ENCODE measurements at regions not wholly inside any gene's neighbourhood (a gene's known extent, or its start where the extent isn't known, plus 50 kb on each side); places are given as distances from the start of the nearest gene placed in this dataset.

DNA sequence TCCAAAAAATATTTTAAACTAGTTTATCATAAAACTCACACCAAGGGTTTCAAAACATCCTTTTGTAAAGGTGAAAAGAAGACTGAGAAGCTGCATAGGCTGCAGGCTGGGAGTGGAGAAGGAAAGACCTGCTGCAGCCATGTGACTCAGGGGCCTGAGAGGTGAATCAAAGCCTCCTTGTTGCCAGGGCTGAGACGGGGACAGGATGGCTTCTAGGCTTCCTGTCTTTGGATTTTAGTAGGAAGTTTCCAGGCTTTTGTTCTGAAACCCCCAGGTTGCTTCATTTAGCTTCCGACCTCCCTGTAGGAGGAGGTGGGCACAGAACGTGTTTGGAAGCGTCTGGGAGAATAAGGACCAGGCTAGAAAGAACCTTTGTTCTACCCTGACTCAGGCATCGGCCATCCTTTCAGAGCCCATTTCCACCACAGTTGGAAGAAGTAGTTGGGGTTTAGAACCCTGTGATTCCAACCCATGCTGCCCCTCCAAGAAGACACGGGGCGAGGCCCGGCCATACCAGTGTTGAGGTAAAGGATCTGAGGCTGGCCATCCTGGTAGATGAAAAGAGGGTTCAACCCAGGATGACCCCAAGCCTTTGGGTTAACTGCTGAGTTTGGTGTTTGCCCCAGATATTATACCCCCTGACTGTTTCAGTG is 122.4 kb downstream of the SLC25A47 start:
- Histone ChIP-seq H3K27ac (no peak overlapping the region), H3K27me3 (no peaks in the 10 kb centered on the region), H3K36me3 (no peaks in the 10 kb centered on the region), H3K9me3 (no peaks in the 10 kb centered on the region), H3K4me3 (no peak overlapping the region), H3K4me1 (peaks cover 7% of the 10 kb centered on the region)
- peak in 1 of 2 donors; percentile 56 for DNase-seq (ENCODE audit: extremely low spot score in 2 of 2)
- intact Hi-C loops (cut with DNase I), result no loop called here
- no peak for TF ChIP-seq CTCF (IDR thresholded peaks at IDR 0.05)
- TF ChIP-seq POLR2A (IDR thresholded peaks at IDR 0.05), result no peak
- no peak for TF ChIP-seq POLR2AphosphoS5 (IDR thresholded peaks at IDR 0.05; ENCODE audit: insufficient read depth in 1 of 2, low read depth in 1 of 2)

DNA sequence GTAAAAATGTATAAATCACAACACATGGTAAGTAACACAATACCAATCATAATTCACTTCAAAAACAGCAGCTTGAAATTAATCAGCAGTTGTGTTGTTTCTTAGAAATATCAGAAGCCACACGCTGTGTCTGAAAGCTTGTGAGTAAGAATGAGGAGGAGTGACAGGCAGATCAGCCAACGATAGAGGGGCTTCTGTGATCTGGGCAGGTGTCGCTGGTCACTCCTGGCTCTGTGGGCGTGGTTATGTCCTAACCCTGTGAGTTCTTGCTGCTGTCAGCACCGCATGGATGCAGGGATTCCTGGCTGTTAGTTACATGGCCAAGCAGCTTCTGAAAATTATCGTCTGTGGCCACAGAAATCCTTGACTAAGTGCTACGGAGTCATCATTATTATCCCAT is 123.4 kb downstream of the SLC25A47 start:
- peak in 1 of 2 donors; percentile 34 for DNase-seq (ENCODE audit: extremely low spot score in 2 of 2)
- TF ChIP-seq POLR2A (IDR thresholded peaks at IDR 0.05), result no peak
- no peak for TF ChIP-seq CTCF (IDR thresholded peaks at IDR 0.05)
- TF ChIP-seq POLR2AphosphoS5 (IDR thresholded peaks at IDR 0.05; ENCODE audit: insufficient read depth in 1 of 2, low read depth in 1 of 2), result no peak

DNA sequence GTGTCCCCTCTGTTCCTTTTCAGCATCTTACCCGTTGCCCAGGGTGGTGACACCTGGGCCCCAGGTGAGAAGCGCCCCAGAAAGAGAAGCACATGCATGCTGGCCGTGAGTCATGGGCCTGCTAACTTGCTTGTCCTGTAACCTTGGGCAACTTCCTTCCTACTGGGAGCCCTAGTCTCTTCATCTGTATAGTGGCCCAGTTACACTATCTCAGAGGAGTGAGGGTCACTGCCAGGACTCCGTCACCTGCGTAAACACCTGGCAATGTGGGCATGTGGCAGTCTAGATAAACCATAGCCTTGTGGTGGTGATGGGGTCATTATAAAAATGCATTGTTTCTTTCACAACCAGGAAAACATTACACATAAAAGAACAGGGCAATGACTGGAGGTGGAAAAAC is 125.2 kb downstream of the SLC25A47 start:
- intact Hi-C loops (cut with DNase I), result no loop called here
- Histone ChIP-seq H3K4me3 (no peak overlapping the region), H3K4me1 (no peaks in the 10 kb centered on the region), H3K9me3 (no peaks in the 10 kb centered on the region), H3K36me3 (no peaks in the 10 kb centered on the region), H3K27ac (no peak overlapping the region), H3K27me3 (no peaks in the 10 kb centered on the region)
- DNase-seq (ENCODE audit: extremely low spot score in 2 of 2), result peak in 1 of 2 donors; percentile 56
- TF ChIP-seq POLR2AphosphoS5 (IDR thresholded peaks at IDR 0.05; ENCODE audit: insufficient read depth in 1 of 2, low read depth in 1 of 2), result no peak
- no peak for TF ChIP-seq POLR2A (IDR thresholded peaks at IDR 0.05)
- no peak for TF ChIP-seq CTCF (IDR thresholded peaks at IDR 0.05)

More for the DNA sequence above, 123.4 kb downstream of the SLC25A47 start:
- H3K4me1 ChIP-seq, result no peaks in the 10 kb centered on the region
- H3K4me3 ChIP-seq, result no peak overlapping the region
- H3K9me3 ChIP-seq, result no peaks in the 10 kb centered on the region
- H3K27ac ChIP-seq, result no peak overlapping the region
- H3K27me3 ChIP-seq, result no peaks in the 10 kb centered on the region
- no peaks in the 10 kb centered on the region for H3K36me3 ChIP-seq
- intact Hi-C loops (cut with DNase I), result no loop called here

- Histone ChIP-seq H3K4me1 (no peaks in the 10 kb centered on the region), H3K4me3 (no peak overlapping the region), H3K36me3 (no peaks in the 10 kb centered on the region), H3K27me3 (no peaks in the 10 kb centered on the region), H3K9me3 (no peaks in the 10 kb centered on the region), H3K27ac (no peak overlapping the region)
- DNase-seq (ENCODE audit: extremely low spot score in 2 of 2), result no peak
- no peak for TF ChIP-seq CTCF (IDR thresholded peaks at IDR 0.05)
- TF ChIP-seq POLR2A (IDR thresholded peaks at IDR 0.05), result no peak
- TF ChIP-seq POLR2AphosphoS5 (IDR thresholded peaks at IDR 0.05; ENCODE audit: insufficient read depth in 1 of 2, low read depth in 1 of 2), result no peak
- intact Hi-C loops (cut with DNase I), result no loop called here
Observed at GRCh38 chr14:100449225-100449987, 126.3 kb downstream of the SLC25A47 start.

DNA sequence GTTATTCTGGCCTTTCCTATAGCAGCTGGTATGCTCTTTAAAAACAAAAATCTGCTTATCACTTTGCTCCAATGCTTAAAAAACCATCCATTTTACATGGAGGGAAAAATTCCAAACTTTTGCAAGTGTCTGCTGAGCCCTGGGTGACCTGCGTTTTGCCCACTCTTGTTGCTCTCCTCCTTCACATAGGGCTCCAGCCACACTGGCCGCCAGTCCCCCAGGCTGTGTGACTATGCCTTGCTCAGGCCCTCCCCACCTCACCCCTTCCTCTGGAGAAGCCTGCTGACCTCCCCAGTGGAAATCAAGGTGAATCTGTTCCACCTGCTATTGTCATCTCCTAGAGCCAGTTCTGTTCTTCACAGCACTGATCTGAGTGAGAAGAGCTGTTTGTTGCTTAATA is 126.9 kb downstream of the SLC25A47 start:
- Histone ChIP-seq H3K9me3 (no peaks in the 10 kb centered on the region), H3K27ac (no peak overlapping the region), H3K27me3 (no peaks in the 10 kb centered on the region), H3K4me1 (no peaks in the 10 kb centered on the region), H3K36me3 (no peaks in the 10 kb centered on the region), H3K4me3 (no peak overlapping the region)
- intact Hi-C loops (cut with DNase I), result no loop called here
- TF ChIP-seq POLR2AphosphoS5 (IDR thresholded peaks at IDR 0.05; ENCODE audit: insufficient read depth in 1 of 2, low read depth in 1 of 2) (no peak), POLR2A (IDR thresholded peaks at IDR 0.05) (no peak), CTCF (IDR thresholded peaks at IDR 0.05) (no peak)
- DNase-seq (ENCODE audit: extremely low spot score in 2 of 2), result no peak
